OCI-M2 (cell line): ENCODE measurements at regions not wholly inside any gene's neighbourhood (a gene's known extent, or its start where the extent isn't known, plus 50 kb on each side); places are given as distances from the start of the nearest gene placed in this dataset.

Experiments used
- DNase-seq: peaks from one replicate; lab custom pipeline; 2025; ENCODE audit not compliant: unreplicated experiment; lab: John Stamatoyannopoulos, UW

- DNase-seq: no peak
Measured at GRCh38 chr3:102745881-102746280, 311.1 kb downstream of the ZPLD1 start.

GRCh38 chr3:102747611-102748010, 312.8 kb downstream of the ZPLD1 start:
- DNase-seq: no peak

GRCh38 chr3:102748646-102749045, 313.8 kb downstream of the ZPLD1 start:
- DNase-seq: no peak

GRCh38 chr3:102750322-102750721, 315.5 kb downstream of the ZPLD1 start:
- no peak for DNase-seq

GRCh38 chr3:102753901-102754300, 319.1 kb downstream of the ZPLD1 start:
- DNase-seq: no peak

GRCh38 chr3:102756706-102757105, 321.9 kb downstream of the ZPLD1 start:
- DNase-seq: no peak

GRCh38 chr3:102757950-102758349, 323.1 kb downstream of the ZPLD1 start:
- DNase-seq: no peak

- DNase-seq: no peak
Measured at GRCh38 chr3:102761766-102762165, 327.0 kb downstream of the ZPLD1 start.

GRCh38 chr3:102790747-102791325, 356.0 kb downstream of the ZPLD1 start:
- no peak for DNase-seq

- no peak for DNase-seq
Measured at GRCh38 chr3:102791641-102792589, 357.1 kb downstream of the ZPLD1 start.

GRCh38 chr3:102796804-102797203, 362.0 kb downstream of the ZPLD1 start:
- DNase-seq: no peak

GRCh38 chr3:102802819-102803420, 368.1 kb downstream of the ZPLD1 start:
- no peak for DNase-seq

GRCh38 chr3:102810937-102811336, 376.1 kb downstream of the ZPLD1 start:
- no peak for DNase-seq

GRCh38 chr3:102826636-102827035, 391.8 kb downstream of the ZPLD1 start:
- no peak for DNase-seq

- no peak for DNase-seq
Measured at GRCh38 chr3:102827386-102827785, 392.6 kb downstream of the ZPLD1 start.

- no peak for DNase-seq
Measured at GRCh38 chr3:102830415-102830814, 395.6 kb downstream of the ZPLD1 start.

- DNase-seq: no peak
Measured at GRCh38 chr3:102841866-102842265, 407.1 kb downstream of the ZPLD1 start.

- no peak for DNase-seq
Measured at GRCh38 chr3:102866845-102867244, 432.0 kb downstream of the ZPLD1 start.

GRCh38 chr3:102883515-102883914, 448.7 kb downstream of the ZPLD1 start:
- no peak for DNase-seq

- no peak for DNase-seq
Measured at GRCh38 chr3:102885289-102885688, 450.5 kb downstream of the ZPLD1 start.

- no peak for DNase-seq
Measured at GRCh38 chr3:102887431-102887830, 452.6 kb downstream of the ZPLD1 start.
